ENCODE measurements at regions not wholly inside any gene's neighbourhood (a gene's known extent, or its start where the extent isn't known, plus 50 kb on each side); places are given as distances from the start of the nearest gene placed in this dataset.

DNA sequence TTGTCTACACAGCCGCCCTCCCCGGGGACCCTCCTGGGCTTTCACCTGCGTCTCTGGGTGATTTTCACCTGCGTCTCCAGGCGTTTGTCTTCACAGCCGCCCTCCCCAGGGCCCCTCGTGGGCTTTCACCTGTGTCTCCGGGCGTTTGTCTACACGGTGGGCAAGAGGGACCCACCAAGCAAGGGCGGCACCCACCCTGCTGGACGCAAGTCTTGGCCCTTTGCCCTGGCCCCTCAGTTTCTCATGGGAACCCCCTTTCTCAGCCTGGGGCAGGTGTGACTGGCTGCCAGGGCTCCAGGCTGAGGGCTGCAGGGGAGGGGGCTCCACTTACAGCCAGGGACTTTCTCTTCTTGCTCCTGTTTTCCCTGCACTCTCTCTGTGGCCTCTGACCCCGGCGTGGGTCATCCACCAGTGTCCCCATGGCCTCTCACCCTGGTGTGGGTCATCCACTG is 68.6 kb upstream of the GALNT9 start:
- WGBS, result 80% methylated on average over 14 of the region's 14 CpGs
- no peaks in the 10 kb centered on the region for H3K36me3 ChIP-seq (ENCODE audit: insufficient read depth)
- no peak for DNase-seq (ENCODE audit: extremely low spot score)
- H3K27ac ChIP-seq (ENCODE audit: low read depth), result no peak overlapping the region
- H3K4me3 ChIP-seq (ENCODE audit: low read depth, low read length), result no peak overlapping the region
- no peaks in the 10 kb centered on the region for H3K4me1 ChIP-seq (ENCODE audit: insufficient read depth)

DNA sequence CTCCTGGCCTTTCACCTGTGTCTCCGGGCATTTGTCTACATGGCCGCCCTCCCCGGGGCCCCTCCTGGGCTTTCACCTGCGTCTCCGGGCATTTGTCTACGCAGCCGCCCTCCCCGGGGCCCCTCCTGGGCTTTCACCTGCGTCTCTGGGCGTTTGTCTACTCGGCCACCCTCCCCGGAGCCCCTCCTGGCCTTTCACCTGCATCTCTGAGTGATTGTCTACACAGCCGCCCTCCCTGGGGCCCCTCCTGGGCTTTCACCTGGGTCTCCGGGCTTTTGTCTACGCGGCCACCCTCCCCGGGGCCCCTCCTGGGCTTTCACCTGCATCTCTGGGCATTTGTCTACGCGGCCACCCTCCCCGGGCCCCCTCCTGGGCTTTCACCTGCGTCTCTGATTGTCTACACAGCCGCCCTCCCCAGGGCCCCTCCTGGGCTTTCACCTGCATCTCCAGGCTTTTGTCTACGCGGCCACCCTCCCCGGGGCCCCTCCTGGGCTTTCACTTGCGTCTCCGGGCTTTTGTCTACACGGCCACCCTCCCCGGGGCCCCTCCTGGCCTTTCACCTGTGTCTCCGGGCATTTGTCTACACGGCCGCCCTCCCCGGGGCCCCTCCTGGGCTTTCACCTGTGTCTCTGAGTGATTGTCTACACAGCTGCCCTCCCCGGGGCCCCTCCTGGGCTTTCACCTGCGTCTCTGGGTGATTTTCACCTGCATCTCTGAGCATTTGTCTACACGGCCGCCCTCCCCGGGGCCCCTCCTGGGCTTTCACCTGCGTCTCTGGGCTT is 68.0 kb upstream of the GALNT9 start:
- 48% methylated on average over 39 of the region's 39 CpGs for WGBS
- Histone ChIP-seq H3K27ac (ENCODE audit: low read depth) (no peak overlapping the region), H3K4me1 (ENCODE audit: insufficient read depth) (no peaks in the 10 kb centered on the region), H3K36me3 (ENCODE audit: insufficient read depth) (no peaks in the 10 kb centered on the region), H3K4me3 (ENCODE audit: low read depth, low read length) (no peak overlapping the region)
- no peak for DNase-seq (ENCODE audit: extremely low spot score)

DNA sequence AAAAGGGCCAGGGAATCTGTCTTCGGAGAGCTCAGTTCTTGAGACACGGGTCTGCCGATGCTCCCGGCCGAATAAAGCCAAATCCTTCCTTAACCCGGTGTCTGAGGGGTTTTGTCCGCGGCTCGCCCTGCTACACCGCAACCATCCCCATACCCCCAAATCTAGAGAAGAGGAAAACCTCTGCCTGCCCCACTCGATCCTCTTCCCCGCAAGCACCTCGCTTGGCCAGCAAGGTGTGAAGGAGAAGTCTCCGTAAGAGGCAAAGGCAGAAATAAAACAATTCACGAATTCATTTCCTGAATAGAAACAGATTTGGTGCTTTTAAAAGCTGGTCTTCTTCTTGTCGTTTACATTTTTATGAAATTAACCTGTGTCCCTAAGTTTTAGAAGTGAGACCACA is 67.3 kb upstream of the GALNT9 start:
- DNase-seq (ENCODE audit: extremely low spot score), result no peak
- no peak overlapping the region for H3K27ac ChIP-seq (ENCODE audit: low read depth)
- no peak overlapping the region for H3K4me3 ChIP-seq (ENCODE audit: low read depth, low read length)
- H3K4me1 ChIP-seq (ENCODE audit: insufficient read depth), result no peaks in the 10 kb centered on the region
- 63% methylated on average over 16 of the region's 16 CpGs for WGBS
- no peaks in the 10 kb centered on the region for H3K36me3 ChIP-seq (ENCODE audit: insufficient read depth)

DNA sequence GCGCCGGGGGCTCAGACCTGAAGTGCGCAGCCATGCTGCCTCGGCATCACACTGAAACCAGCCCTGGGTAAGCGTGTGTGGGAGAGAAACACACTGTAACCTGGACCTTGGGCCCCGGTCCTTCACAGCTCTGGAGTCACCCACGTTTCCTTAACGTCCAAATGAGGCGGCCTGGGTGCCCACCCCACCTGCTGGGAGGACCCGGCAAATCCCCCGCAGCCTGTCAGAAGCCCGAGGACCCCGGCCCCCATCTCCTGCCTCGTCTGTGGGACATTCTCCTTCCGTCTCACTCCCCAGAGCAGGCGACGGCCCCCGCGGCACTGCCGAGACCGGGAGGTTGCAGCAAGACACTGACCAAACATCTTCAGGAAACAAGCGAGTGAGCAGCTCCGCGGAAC is 66.5 kb upstream of the GALNT9 start:
- WGBS, result 66% methylated on average over 24 of the region's 24 CpGs
- H3K4me3 ChIP-seq (ENCODE audit: low read depth, low read length), result no peak overlapping the region
- no peak for DNase-seq (ENCODE audit: extremely low spot score)
- H3K27ac ChIP-seq (ENCODE audit: low read depth), result no peak overlapping the region
- no peaks in the 10 kb centered on the region for H3K4me1 ChIP-seq (ENCODE audit: insufficient read depth)
- no peaks in the 10 kb centered on the region for H3K36me3 ChIP-seq (ENCODE audit: insufficient read depth)

DNA sequence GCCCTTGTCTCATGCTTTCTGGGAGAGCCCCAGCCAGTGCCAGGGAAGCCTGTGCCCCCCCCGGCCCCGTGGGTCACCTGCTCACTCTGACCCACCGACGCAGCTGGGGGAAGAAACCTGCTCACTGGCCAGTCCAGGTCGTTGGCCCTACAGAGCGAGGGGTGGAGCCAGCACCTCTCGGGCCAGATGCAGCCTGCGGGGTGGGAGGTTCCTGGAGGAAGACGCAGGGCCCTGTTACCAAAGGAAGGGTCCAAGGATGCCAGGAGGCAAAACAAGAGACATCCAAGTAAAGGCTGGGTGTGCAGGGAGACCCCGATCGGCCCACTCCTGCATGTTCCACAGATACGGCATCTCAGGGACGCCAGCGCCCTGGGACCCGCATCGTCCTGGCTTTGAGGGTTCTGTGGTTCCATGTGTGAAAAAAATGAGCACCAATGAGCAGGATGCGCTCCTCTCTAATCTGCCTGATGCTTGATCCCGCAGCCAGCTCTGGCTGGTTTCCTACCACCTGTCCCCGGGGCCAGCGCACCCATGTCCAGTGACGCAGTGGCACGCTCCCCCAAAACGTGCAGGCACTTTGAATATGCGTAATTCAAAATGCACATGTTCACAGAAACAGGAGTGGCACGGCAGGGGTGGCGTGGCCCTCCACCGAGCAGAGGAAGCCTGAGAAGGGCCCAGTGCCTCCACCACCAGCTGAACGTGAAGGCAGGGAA is 66.0 kb upstream of the GALNT9 start:
- Histone ChIP-seq H3K4me3 (ENCODE audit: low read depth, low read length) (no peak overlapping the region), H3K36me3 (ENCODE audit: insufficient read depth) (no peaks in the 10 kb centered on the region), H3K27ac (ENCODE audit: low read depth) (no peak overlapping the region), H3K4me1 (ENCODE audit: insufficient read depth) (no peaks in the 10 kb centered on the region)
- no peak for DNase-seq (ENCODE audit: extremely low spot score)
- WGBS, result 71% methylated on average over 28 of the region's 28 CpGs

DNA sequence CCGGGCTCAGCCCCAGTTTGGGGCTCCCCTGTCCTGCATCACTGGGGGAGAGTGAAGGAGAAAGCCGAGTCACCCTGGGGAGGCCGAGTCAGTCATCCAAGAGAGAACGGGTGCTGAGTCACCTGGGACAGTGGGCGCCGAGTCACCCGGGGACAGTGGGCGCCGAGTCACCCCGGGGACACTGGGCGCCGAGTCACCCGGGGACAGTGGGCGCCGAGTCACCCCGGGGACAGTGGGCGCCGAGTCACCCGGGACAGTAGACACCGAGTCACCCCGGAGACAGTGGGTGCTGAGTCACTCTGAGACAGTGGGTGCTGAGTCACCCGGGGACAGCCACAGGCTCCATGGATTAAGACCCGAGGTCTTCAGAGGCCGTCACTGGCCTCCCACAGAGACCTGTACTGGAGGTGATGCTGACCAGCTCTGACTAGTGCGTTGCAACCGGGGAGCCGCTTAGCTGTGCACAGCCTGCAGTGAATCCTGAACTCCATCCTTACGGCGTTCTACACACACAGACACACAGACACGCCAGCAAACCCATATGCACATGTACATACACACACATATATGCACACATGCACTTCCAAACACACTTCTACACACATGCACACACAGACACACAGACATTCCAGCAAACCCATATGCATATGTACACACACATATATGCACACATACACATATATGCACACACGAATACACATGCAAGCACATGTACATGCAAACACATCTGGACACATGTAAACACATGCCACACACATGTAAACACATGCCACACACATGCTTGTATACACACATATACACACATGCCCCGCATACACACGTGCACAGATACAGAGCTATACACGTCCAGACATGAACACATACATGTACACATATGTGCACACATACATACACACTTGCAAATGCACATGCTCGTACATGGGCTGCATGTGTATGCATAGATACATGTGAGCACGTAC is 64.9 kb upstream of the GALNT9 start:
- no peak overlapping the region for H3K27ac ChIP-seq (ENCODE audit: low read depth)
- DNase-seq (ENCODE audit: extremely low spot score), result no peak
- H3K4me1 ChIP-seq (ENCODE audit: insufficient read depth), result no peaks in the 10 kb centered on the region
- whole genome bisulfite sequencing, result 72% methylated on average over 36 of the region's 36 CpGs
- no peak overlapping the region for H3K4me3 ChIP-seq (ENCODE audit: low read depth, low read length)
- H3K36me3 ChIP-seq (ENCODE audit: insufficient read depth), result no peaks in the 10 kb centered on the region

DNA sequence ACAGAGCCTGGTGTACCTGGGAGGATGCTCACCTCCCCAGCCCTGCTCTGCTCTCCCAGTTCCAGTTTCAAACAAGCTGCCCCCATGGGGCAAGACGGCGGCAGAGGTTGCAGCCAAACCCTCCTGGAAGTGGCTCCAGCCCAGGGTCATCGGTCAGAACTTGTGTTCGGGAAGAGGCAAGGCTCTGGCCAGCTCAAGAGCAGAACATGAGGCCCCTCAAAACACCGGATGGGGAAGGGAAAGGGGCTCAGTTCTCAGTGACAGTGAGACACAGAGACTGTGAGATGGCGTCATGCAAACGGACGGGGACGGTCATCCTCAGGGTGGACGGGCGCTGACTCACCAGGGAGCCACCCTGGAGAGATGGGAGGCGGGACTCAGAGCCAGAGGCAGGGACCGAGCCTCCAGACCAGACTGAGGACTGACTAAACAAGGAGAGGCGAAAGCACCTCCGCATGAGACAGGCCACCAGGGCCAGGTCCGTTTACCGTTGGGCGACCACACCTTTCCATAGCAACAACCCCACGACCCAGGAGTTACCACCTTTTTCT is 63.9 kb upstream of the GALNT9 start:
- 55% methylated on average over 19 of the region's 19 CpGs for WGBS
- Histone ChIP-seq H3K27ac (ENCODE audit: low read depth) (no peak overlapping the region), H3K4me3 (ENCODE audit: low read depth, low read length) (no peak overlapping the region), H3K4me1 (ENCODE audit: insufficient read depth) (no peaks in the 10 kb centered on the region), H3K36me3 (ENCODE audit: insufficient read depth) (no peaks in the 10 kb centered on the region)
- no peak for DNase-seq (ENCODE audit: extremely low spot score)

DNA sequence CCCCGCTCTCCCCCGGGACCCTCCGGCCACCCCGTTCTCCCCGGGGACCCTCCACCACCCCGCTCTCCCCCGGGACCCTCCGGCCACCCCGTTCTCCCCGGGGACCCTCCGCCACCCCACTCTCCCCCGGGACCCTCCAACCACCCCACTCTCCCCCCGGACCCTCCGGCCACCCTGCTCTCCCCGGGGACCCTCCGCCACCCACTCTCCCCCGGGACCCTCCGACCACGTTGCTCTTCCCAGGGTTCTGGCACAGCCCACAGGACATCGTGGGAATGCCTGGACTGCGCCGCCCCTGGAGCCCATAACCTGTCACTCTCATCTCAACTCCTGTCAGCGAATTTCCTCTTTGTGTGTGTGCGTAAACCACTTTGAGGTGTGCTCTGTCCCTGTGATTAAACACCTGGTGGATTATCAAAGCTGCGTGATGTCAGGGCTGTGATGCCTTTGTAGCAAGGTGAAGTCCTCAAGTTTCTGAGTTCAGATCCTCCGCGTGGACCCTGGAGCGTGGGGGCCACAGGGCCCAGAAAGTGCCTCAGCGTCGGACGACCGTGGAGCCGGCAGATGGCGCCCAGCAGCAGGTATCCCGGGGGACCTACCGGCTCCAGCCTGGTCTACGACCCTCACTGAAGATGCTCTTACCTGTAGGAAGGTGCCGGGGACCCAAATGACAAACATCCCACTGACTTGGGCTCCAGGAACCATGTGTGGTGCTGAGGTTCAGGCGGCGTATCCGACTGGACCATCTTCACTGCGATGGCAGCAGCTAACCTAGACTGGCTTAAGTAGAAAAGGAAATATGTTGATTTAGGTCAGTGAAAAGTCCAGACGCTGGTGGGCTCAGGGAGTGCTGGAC is 63.2 kb upstream of the GALNT9 start:
- no peaks in the 10 kb centered on the region for H3K36me3 ChIP-seq (ENCODE audit: insufficient read depth)
- DNase-seq (ENCODE audit: extremely low spot score), result no peak
- H3K27ac ChIP-seq (ENCODE audit: low read depth), result no peak overlapping the region
- H3K4me3 ChIP-seq (ENCODE audit: low read depth, low read length), result no peak overlapping the region
- H3K4me1 ChIP-seq (ENCODE audit: insufficient read depth), result no peaks in the 10 kb centered on the region
- 83% methylated on average over 36 of the region's 43 CpGs for WGBS

DNA sequence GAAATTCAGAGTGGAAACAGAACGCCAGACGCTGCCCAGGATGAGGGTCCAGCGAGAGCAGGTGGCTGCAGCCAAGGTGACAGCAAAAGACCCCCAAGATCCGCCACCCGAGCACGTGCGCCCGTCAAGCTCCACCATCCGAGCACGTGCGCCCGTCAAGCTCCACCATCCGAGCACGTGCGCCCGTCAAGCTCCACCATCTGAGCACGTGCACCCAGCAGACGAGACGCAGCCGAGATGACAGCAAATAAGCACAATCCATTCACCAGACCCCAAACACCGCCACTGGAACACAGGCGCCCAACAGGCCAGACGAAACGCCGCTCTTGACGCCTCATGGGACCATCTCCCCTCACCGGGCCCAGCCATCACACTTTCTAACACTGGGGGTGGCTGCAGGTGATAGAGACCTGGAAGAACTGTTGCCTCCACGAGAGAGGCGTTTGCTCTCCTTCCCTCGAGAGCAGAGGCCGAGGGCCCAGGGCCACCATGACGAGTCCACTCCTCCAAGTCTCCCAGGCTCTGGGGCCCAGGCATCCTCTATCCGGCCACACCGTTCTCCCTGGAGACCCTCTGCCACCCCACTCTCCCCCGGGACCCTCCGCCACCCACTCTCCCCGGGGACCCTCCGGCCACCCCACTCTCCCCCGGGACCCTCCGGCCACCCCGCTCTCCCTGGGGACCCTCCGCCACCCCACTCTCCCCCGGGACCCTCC is 62.1 kb upstream of the GALNT9 start:
- 90% methylated on average over 43 of the region's 43 CpGs for WGBS
- no peaks in the 10 kb centered on the region for H3K4me1 ChIP-seq (ENCODE audit: insufficient read depth)
- no peaks in the 10 kb centered on the region for H3K36me3 ChIP-seq (ENCODE audit: insufficient read depth)
- no peak overlapping the region for H3K27ac ChIP-seq (ENCODE audit: low read depth)
- H3K4me3 ChIP-seq (ENCODE audit: low read depth, low read length), result no peak overlapping the region
- no peak for DNase-seq (ENCODE audit: extremely low spot score)

DNA sequence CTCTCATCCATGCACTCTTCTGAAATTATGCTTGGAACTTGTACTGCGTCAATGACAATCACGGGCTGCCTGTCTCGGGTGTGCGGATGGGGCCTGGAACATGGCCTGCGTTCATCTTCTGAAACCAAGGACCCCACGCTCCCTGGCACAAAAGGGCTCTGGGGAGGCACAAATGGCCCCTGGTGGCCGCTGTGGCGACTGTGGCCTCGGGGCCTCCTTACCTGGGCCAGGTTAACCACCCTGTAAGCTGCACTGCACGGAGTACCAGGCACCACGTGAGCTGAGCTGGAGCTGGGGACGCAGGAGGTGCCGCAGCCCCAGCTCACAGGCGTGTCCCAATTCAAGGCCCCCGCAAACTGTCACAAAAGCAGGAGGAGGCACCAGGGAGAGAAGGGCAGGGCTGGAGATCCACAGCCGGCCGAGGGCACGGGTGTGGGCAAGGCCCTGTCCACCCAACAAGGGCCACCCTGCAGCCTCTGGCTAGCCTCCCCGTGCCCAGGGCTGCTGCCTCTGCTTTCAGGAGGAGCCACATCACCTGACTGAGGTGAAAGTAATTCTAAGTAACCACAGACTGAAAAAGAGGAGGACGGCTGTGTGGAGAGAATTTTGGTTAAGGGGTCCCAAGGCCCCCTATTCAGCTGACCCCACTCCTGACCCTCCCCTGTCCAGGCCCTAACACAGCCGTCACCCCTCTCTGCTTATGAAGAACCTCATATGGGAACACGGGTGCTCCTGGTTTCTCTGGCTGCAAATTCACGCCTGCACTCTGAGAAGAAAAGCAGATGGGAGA is 61.1 kb upstream of the GALNT9 start:
- 84% methylated on average over 23 of the region's 23 CpGs for WGBS
- no peak overlapping the region for H3K27ac ChIP-seq (ENCODE audit: low read depth)
- H3K36me3 ChIP-seq (ENCODE audit: insufficient read depth), result no peaks in the 10 kb centered on the region
- DNase-seq (ENCODE audit: extremely low spot score), result no peak
- no peaks in the 10 kb centered on the region for H3K4me1 ChIP-seq (ENCODE audit: insufficient read depth)
- no peak overlapping the region for H3K4me3 ChIP-seq (ENCODE audit: low read depth, low read length)

DNA sequence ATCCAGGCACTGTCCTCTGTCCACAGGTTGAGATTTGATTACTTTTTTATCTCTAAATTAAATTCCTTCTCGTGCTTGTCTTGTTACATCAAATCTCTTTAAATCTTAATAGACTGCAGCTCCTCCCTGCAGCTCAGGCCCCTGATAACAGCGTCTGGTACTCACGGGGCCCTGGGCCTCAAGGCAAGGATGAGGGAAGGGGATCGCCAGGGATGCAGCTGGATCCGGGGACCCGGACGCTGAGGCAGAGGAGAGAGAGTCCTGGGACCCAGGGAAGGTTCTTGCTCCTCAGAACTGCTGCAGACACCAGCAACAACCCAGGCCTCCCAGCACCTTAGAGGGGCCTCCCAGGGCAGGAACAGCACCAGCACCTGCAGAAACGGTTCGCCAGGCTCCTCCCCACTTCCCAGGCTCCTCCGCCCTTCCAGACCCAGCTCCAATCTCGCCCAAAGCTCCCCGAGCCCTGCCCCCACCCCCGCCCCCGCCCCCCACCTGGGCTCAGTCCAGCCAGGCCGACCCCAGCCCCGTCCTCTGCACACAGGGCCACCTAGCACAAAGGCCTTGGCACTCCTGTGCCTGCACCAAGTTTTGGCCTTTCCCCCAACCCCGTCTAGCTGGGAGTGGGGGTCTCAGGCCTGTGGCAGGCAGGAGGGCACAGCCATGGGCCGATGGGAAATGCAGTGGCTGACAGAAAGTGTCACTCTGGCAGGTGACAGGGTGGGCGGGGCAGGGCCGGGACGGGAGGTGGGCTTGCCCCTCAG is 60.3 kb upstream of the GALNT9 start:
- WGBS, result 34% methylated on average over 21 of the region's 21 CpGs
- no peaks in the 10 kb centered on the region for H3K4me1 ChIP-seq (ENCODE audit: insufficient read depth)
- no peak for DNase-seq (ENCODE audit: extremely low spot score)

More for the DNA sequence above, 60.3 kb upstream of the GALNT9 start:
- Histone ChIP-seq H3K27ac (ENCODE audit: low read depth) (no peak overlapping the region), H3K36me3 (ENCODE audit: insufficient read depth) (no peaks in the 10 kb centered on the region), H3K4me3 (ENCODE audit: low read depth, low read length) (no peak overlapping the region)
